HepG2 (cell line): ENCODE measurements at regions not wholly inside any gene's neighbourhood (a gene's known extent, or its start where the extent isn't known, plus 50 kb on each side); places are given as distances from the start of the nearest gene placed in this dataset.

Source experiments
- ATAC-seq: fragments of 200-7000 bp; cut with Tn5 transposase; 3 replicates; pipeline ENCODE4 v1.9.1; 2020; ENCODE audit warnings: mild to moderate bottlenecking, moderate library complexity
- BruUV-seq: library from RNA; stranded (reverse); fragments of 400-500 nt; replicated peaks from 2 replicates; lab custom pipeline; 2021; lab: Mats Ljungman, UMichigan
- CTCF ChIA-PET: fragments of 300-600 bp; formaldehyde crosslinking; extraction: SDS; loops from one replicate; lab custom pipeline; 2021; ENCODE audit warnings: low total read pairs, inconsistent platforms, low intra/inter-chr PET ratio; lab: Yijun Ruan, JAX
- POLR2A ChIA-PET: fragments of 350-600 bp; sonication (Branson Sonifier 250); formaldehyde crosslinking; loops from one replicate; lab custom pipeline; 2020; ENCODE audit warnings: antibody characterized with exemption, inconsistent platforms; lab: Yijun Ruan, JAX
- DNase-seq: peaks from one replicate; pipeline ENCODE4 v3.0.0-alpha.2; 2015; ENCODE audit warnings: low spot score
- FAIRE-seq: peaks from 3 replicates; lab custom pipeline; 2011; peaks lifted over from hg19 to GRCh38; lab: Jason Lieb, UNC
- H2AFZ ChIP-seq: one replicate; pipeline ENCODE4 v1.6.1; 2011; ENCODE audit warnings: low read length, inconsistent platforms
- H3K27ac ChIP-seq: fragments of 300-600 bp; 3 replicates; pipeline ENCODE4 v1.8.0; 2011; ENCODE audit warnings: mixed run types, mild to moderate bottlenecking, mixed read lengths, low read length, inconsistent platforms; ENCODE audit not compliant: insufficient read depth; ENCODE audit errors: extremely low read length
- H3K27me3 ChIP-seq, 2 experiments: fragments of 200-600 bp in 1 of 2; 2 replicates in 1 of 2; 3 replicates in 1 of 2; pipeline versions ENCODE4 v1.6.0 to v1.8.0; 2011; ENCODE audit warnings: low read length in 2 of 2, mild to moderate bottlenecking in 2 of 2, moderate library complexity in 2 of 2, inconsistent platforms in 1 of 2; ENCODE audit not compliant: insufficient read depth in 2 of 2, control insufficient read depth in 1 of 2
- H3K36me3 ChIP-seq, 2 experiments: fragments of 200-600 bp in 1 of 2; replicated peaks in 1 of 2; 2 replicates in 1 of 2; 3 replicates in 1 of 2; pipeline versions ENCODE4 v1.5.1 to v1.8.0; 2011; ENCODE audit warnings: low read length in 2 of 2, inconsistent platforms in 1 of 2; ENCODE audit not compliant: insufficient read depth in 2 of 2, control insufficient read depth in 1 of 2
- H3K4me1 ChIP-seq: 2 replicates; pipeline ENCODE4 v1.5.1; 2012; ENCODE audit warnings: low read length, inconsistent platforms; ENCODE audit not compliant: insufficient read depth
- H3K4me2 ChIP-seq: 2 replicates; pipeline ENCODE4 v1.6.0; 2011; ENCODE audit warnings: low read depth, low read length, inconsistent platforms
- H3K4me3 ChIP-seq, 3 experiments: fragments of 200-600 bp in 1 of 3; sonication (generic), shearing (Covaris generic) in 1 of 3; replicated peaks in 1 of 3; 2 replicates each; pipeline ENCODE4 v1.5.1; 2011 to 2016; ENCODE audit warnings: low read length in 3 of 3, inconsistent platforms in 2 of 3, low read depth in 2 of 3, mild to moderate bottlenecking in 2 of 3, control low read depth in 1 of 3, mixed read lengths in 1 of 3; ENCODE audit not compliant: insufficient read depth in 1 of 3
- H3K79me2 ChIP-seq: one replicate; pipeline ENCODE4 v1.6.1; 2011; ENCODE audit warnings: low read length, inconsistent platforms; ENCODE audit not compliant: insufficient read depth
- H3K9ac ChIP-seq: 2 replicates; pipeline ENCODE4 v1.6.0; 2011; ENCODE audit warnings: mild to moderate bottlenecking, low read depth, low read length, inconsistent platforms; ENCODE audit not compliant: insufficient read depth
- H3K9me3 ChIP-seq: 2 replicates; pipeline ENCODE4 v1.5.1; 2012; ENCODE audit warnings: mild to moderate bottlenecking, low read length
- H4K20me1 ChIP-seq: 2 replicates; pipeline ENCODE4 v1.6.0; 2011; ENCODE audit warnings: inconsistent platforms, mild to moderate bottlenecking, low read length, moderate library complexity; ENCODE audit not compliant: insufficient read depth
- ATM ChIP-seq: fragments of 450-650 bp; IDR thresholded peaks from 2 replicates; pipeline ENCODE4 v1.7.1; 2017; ENCODE audit warnings: mild to moderate bottlenecking, borderline replicate concordance
- FOSL2 ChIP-seq: sonication (generic); formaldehyde crosslinking; IDR thresholded peaks from 2 replicates; pipeline ENCODE4 v1.4.0; 2020; ENCODE audit warnings: missing genetic modification reagents
- SMARCE1 ChIP-seq: fragments of 450-650 bp; IDR thresholded peaks from 2 replicates; pipeline ENCODE4 v1.6.1; 2017; ENCODE audit warnings: borderline replicate concordance
- ZNF205 ChIP-seq: IDR thresholded peaks from 2 replicates; pipeline ENCODE4 v1.6.1; 2018; ENCODE audit warnings: missing biosample characterization, missing genetic modification reagents
- ZNF460 ChIP-seq: sonication (generic); formaldehyde crosslinking; IDR thresholded peaks from 2 replicates; pipeline ENCODE4 v1.5.1; 2020; ENCODE audit warnings: missing genetic modification reagents, mild to moderate bottlenecking, borderline replicate concordance
- WGBS: methylation state at CpG from one replicate; pipeline ENCODE4 v1.1.6; 2017; ENCODE audit warnings: low lambda C conversion rate; 5-methylcytosine and 5-hydroxymethylcytosine counted together
- in situ Hi-C: cut with HindIII; loops from 2 replicates; pipeline ENCODE4 v1.10.0; 2017; ENCODE audit warnings: low pct_unique_long_range_greater_than_20kb; ENCODE audit not compliant: extremely low pct_ligation_motif_present
- intact Hi-C: fragments of 100-400 bp; cut with micrococcal nuclease; formaldehyde crosslinking; loops from one replicate; pipeline ENCODE4 v1.10.0; 2022; ENCODE audit not compliant: unreplicated experiment

GRCh38 chr5:174916227-174916626, 191.8 kb downstream of the MSX2 start:
- no peaks in the 10 kb centered on the region for H4K20me1 ChIP-seq
- no peak overlapping the region for H2AFZ ChIP-seq
- intact Hi-C loops: no loop called here
- ChIA-PET POLR2A (no interaction called here), CTCF (no interaction called here)
- no peak overlapping the region for H3K4me2 ChIP-seq
- no TSS peak for BruUV-seq
- no peak overlapping the region for H3K27ac ChIP-seq
- in situ Hi-C loops: no loop called here
- H3K36me3 ChIP-seq: no peaks in the 10 kb centered on the region
- TF ChIP-seq ATM: no peak
- no peak for TF ChIP-seq SMARCE1
- no peak for TF ChIP-seq ZNF460
- TF ChIP-seq, all 625 proteins: peak for 0
- H3K27me3 ChIP-seq: peaks cover 0 to 4% of the 10 kb centered on the region in 2 experiments; a peak in 1 of 5 replicates
- ATAC-seq (no peak), FAIRE-seq (no peak), DNase-seq (no peak)
- no peaks in the 10 kb centered on the region for H3K79me2 ChIP-seq
- WGBS: 44% methylated on average over 8 of the region's 8 CpGs
- H3K4me1 ChIP-seq: no peaks in the 10 kb centered on the region
- H3K4me3 ChIP-seq: no peak overlapping the region
- H3K9ac ChIP-seq: no peak overlapping the region
- H3K9me3 ChIP-seq: no peaks in the 10 kb centered on the region

- in situ Hi-C loops: no loop called here
- ChIA-PET POLR2A (no interaction called here), CTCF (interaction anchor here (3.1 kb wide), 1 partner anchor 25 kb away, joined by 17 read pairs; no protein-coding TSS in a partner anchor)
- H3K4me3 ChIP-seq: no peak overlapping the region
- DNase-seq (no peak), FAIRE-seq (no peak), ATAC-seq (no peak)
- H3K79me2 ChIP-seq: no peaks in the 10 kb centered on the region
- peaks cover 4% of the 10 kb centered on the region; the same call in 1 of the 2 replicates for H3K4me1 ChIP-seq
- 40% methylated on average over 8 of the region's 9 CpGs for WGBS
- H3K27me3 ChIP-seq: peaks cover 0 to 9% of the 10 kb centered on the region in 2 experiments; a peak in 1 of 5 replicates
- H4K20me1 ChIP-seq: no peaks in the 10 kb centered on the region
- no TSS peak for BruUV-seq
- no peak overlapping the region for H2AFZ ChIP-seq
- H3K36me3 ChIP-seq: no peaks in the 10 kb centered on the region
- intact Hi-C loops: no loop called here
- H3K9me3 ChIP-seq: no peaks in the 10 kb centered on the region
- H3K9ac ChIP-seq: no peak overlapping the region
- no peak overlapping the region for H3K27ac ChIP-seq
- no peak overlapping the region for H3K4me2 ChIP-seq
- TF ChIP-seq ZNF205 (CRISPR knock-in tag): no peak
- no peak for TF ChIP-seq FOSL2 (CRISPR knock-in tag)
These were observed 186.7 kb downstream of the MSX2 start for GRCh38 chr5:174911118-174911517.
